ENCODE measurements at regions not wholly inside any gene's neighbourhood (a gene's known extent, or its start where the extent isn't known, plus 50 kb on each side); places are given as distances from the start of the nearest gene placed in this dataset.
"Not testable (repeated sequence)": the region's sequence is repeated elsewhere in the genome, so short reads cannot be mapped to it uniquely, and the experiment has no call there.

GRCh38 chr1:149321732-149322016, 153.2 kb upstream of the NBPF19 start:
- H3K4me3 Mint-ChIP-seq; H3K36me3 Mint-ChIP-seq; H3K4me1 Mint-ChIP-seq; H3K27ac Mint-ChIP-seq; H3K27me3 Mint-ChIP-seq; POLR2A ChIA-PET; H3K9me3 Mint-ChIP-seq; DNase-seq; ATAC-seq (ENCODE audit: low read depth): not testable (repeated sequence)

GRCh38 chr1:149330081-149330335, 144.8 kb upstream of the NBPF19 start:
- H3K4me3 Mint-ChIP-seq; H3K36me3 Mint-ChIP-seq; DNase-seq; H3K27me3 Mint-ChIP-seq; ATAC-seq (ENCODE audit: low read depth); POLR2A ChIA-PET; H3K9me3 Mint-ChIP-seq; H3K4me1 Mint-ChIP-seq; H3K27ac Mint-ChIP-seq: not testable (repeated sequence)

GRCh38 chr1:149336082-149336481, 138.8 kb upstream of the NBPF19 start:
- H3K27me3 Mint-ChIP-seq; POLR2A ChIA-PET; H3K4me1 Mint-ChIP-seq; H3K36me3 Mint-ChIP-seq; ATAC-seq (ENCODE audit: low read depth); H3K27ac Mint-ChIP-seq; H3K4me3 Mint-ChIP-seq; H3K9me3 Mint-ChIP-seq; DNase-seq: not testable (repeated sequence)

- not testable (repeated sequence) for H3K4me1 Mint-ChIP-seq; H3K4me3 Mint-ChIP-seq; ATAC-seq (ENCODE audit: low read depth)
Measured at GRCh38 chr1:149338221-149338691, 136.6 kb upstream of the NBPF19 start.

DNA sequence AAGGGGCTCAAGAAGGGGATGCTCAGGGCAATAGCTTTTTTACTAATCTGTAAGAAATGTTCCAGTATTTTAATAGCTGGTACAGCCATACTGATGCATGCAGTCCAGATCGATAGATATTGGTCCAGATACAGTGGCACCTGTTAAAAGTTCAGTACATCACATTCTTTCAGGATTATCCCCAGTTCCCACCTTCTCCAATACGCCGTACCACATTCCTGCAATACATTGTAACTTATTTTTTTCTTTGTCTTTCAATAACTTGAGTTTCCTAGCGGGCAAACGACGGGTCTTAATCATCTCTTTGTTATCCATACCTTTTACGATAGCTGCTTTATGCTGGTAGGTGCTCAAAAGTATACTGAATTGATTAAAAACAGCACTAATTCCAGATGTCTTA, 136.1 kb upstream of the NBPF19 start:
- DNase-seq; H3K4me3 Mint-ChIP-seq; POLR2A ChIA-PET; H3K9me3 Mint-ChIP-seq; ATAC-seq (ENCODE audit: low read depth); H3K36me3 Mint-ChIP-seq; H3K4me1 Mint-ChIP-seq; H3K27ac Mint-ChIP-seq; H3K27me3 Mint-ChIP-seq: not testable (repeated sequence)

More at GRCh38 chr1:149338221-149338691, 136.6 kb upstream of the NBPF19 start:
- H3K27ac Mint-ChIP-seq, H3K27me3 Mint-ChIP-seq, POLR2A ChIA-PET, H3K9me3 Mint-ChIP-seq, DNase-seq, H3K36me3 Mint-ChIP-seq: not testable (repeated sequence)

DNA sequence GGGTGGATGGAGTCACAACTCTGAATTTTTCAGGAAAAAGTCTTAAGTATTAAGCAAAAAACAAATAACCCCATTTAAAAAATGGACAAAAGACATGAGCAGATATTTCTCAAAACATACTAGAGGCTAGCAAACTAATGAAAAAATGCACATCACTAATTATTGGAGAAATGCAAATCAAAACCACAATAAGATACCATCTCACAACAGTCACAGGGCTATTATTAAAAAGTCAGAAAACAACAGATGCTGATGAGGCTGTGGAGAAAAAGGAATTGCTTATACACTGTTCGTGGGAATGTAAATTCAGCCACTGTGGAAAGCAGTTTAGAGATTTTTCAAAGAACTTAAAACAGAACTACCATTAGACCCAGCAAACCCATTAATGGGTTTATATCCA, 125.4 kb upstream of the NBPF19 start:
- H3K27me3 Mint-ChIP-seq; POLR2A ChIA-PET; ATAC-seq (ENCODE audit: low read depth); H3K4me1 Mint-ChIP-seq; DNase-seq; H3K4me3 Mint-ChIP-seq; H3K27ac Mint-ChIP-seq; H3K36me3 Mint-ChIP-seq; H3K9me3 Mint-ChIP-seq: not testable (repeated sequence)

DNA sequence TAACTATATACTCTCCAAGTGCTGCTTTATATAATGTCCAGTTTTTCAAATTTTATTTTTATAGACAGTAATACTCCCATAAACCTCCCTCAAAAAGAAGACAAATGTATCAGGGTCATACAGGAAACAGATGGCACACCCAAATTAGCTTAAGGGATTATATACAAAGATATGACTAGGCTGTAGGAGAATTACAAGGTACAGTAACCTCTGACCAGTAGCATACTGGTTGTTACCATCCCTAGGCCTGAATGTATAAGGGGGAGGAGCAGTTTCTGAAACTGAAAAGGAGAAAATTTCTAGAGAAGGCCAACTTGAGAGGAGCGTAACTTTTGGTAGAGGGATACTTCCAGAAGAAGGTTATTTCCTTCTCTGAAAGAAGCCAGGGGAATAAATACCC, 122.6 kb upstream of the NBPF19 start:
- DNase-seq; H3K27ac Mint-ChIP-seq; H3K36me3 Mint-ChIP-seq; ATAC-seq (ENCODE audit: low read depth); H3K4me3 Mint-ChIP-seq; H3K27me3 Mint-ChIP-seq; H3K9me3 Mint-ChIP-seq; H3K4me1 Mint-ChIP-seq; POLR2A ChIA-PET: not testable (repeated sequence)

DNA sequence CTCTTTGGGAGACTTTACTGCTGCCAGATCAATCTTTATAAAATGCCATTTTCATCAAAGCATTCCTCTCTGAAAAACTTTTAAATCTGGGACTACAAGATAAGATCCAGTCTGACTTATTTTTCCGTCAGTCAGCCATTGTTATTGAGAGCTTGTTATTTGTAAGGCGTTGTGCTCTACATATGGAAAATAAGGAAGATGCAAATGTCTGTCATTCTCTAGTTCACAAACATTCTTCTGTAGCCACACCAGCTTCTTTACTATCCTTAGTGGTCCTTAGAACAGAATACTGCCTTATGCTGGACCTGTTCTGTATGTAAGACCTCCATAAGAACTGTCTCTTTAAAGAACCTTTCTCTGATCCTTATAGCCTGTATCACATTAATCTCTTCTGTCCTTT, 120.3 kb upstream of the NBPF19 start:
- H3K27ac Mint-ChIP-seq; POLR2A ChIA-PET; H3K36me3 Mint-ChIP-seq; ATAC-seq (ENCODE audit: low read depth); H3K27me3 Mint-ChIP-seq; H3K4me1 Mint-ChIP-seq; DNase-seq; H3K4me3 Mint-ChIP-seq; H3K9me3 Mint-ChIP-seq: not testable (repeated sequence)

DNA sequence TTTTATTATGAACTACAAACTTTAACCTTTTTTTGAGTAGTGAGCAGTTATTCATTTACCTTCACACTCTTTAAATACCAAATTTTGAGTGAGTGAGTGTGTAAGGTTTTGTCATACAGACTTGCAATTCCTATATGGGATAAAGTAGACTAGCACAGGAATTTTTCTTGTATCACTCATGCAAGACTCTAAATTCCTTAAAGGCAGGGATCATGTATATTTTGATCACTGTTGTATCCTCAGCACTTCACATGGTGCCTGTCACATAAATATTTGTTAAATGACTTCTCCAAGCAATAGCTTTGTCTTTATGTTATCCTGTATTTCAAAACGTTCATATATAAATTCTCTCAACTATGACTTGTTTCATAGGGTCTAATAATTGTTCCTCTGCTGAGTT, 119.1 kb upstream of the NBPF19 start:
- ATAC-seq (ENCODE audit: low read depth); DNase-seq; H3K27ac Mint-ChIP-seq; H3K27me3 Mint-ChIP-seq; H3K9me3 Mint-ChIP-seq; H3K4me1 Mint-ChIP-seq; H3K4me3 Mint-ChIP-seq; H3K36me3 Mint-ChIP-seq; POLR2A ChIA-PET: not testable (repeated sequence)

DNA sequence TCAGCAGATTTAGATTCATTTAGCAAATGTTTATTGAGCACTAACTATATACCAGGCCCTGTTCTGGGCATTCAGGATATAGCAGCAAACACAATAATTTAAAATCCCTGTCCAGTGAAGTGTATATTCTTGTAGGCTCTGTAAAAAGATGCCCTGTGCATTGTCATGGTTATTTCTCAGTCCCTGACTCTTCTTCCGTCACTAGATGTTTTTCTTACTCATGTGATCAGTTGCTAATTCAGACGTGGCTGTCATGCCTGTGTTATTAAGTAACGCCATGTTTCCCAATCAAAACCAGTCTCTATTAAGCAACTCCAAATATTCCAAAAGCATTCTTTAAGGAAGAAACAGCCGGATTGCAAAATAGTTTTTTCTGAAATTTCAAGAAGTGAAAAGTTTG, 118.7 kb upstream of the NBPF19 start:
- ATAC-seq (ENCODE audit: low read depth); H3K9me3 Mint-ChIP-seq; H3K4me3 Mint-ChIP-seq; DNase-seq; POLR2A ChIA-PET; H3K27me3 Mint-ChIP-seq; H3K36me3 Mint-ChIP-seq; H3K27ac Mint-ChIP-seq; H3K4me1 Mint-ChIP-seq: not testable (repeated sequence)

DNA sequence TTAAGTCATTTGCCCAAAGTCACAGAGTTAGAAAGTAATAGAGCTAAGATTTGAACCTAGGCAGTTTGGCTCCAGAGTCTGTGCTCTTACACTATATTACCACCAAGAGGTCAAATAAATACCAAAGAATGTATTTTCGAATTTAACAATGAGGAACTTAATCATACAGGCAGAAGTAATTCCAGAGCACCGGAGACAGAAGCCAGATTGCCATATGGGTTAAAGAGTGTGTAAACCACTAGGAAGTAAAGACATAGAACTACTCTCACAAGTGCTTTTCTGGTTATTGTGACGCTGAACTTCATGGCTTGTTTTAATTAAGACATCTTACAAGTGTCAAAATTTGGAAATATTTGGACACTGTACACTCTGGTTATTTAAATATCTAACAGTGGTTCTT, 114.5 kb upstream of the NBPF19 start:
- POLR2A ChIA-PET; H3K27ac Mint-ChIP-seq; H3K9me3 Mint-ChIP-seq; DNase-seq; H3K27me3 Mint-ChIP-seq; H3K4me1 Mint-ChIP-seq; H3K4me3 Mint-ChIP-seq; H3K36me3 Mint-ChIP-seq; ATAC-seq (ENCODE audit: low read depth): not testable (repeated sequence)

GRCh38 chr1:149361310-149361709, 113.5 kb upstream of the NBPF19 start:
- H3K27ac Mint-ChIP-seq; H3K27me3 Mint-ChIP-seq; H3K4me1 Mint-ChIP-seq; POLR2A ChIA-PET; DNase-seq; ATAC-seq (ENCODE audit: low read depth); H3K9me3 Mint-ChIP-seq; H3K4me3 Mint-ChIP-seq; H3K36me3 Mint-ChIP-seq: not testable (repeated sequence)

GRCh38 chr1:149364188-149364981, 110.5 kb upstream of the NBPF19 start:
- H3K36me3 Mint-ChIP-seq = not testable (repeated sequence)

DNA sequence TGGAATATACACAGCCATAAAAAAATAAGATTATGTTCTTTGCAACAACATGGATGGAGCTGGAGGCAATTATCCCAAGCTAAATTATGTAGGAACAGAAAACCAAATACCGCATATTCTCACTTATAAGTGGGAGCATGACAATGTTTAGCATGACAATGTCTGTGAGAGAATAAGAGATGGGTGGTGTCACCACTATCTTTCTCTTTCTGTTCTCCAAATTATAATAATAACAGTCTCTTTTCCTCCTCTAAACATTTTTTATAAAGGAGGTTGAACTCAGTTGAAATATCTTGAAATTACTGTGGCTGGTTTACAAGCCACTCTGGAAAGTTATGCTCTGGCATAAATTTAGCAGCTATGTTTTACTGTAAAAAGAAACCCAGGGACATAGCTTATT, 108.4 kb upstream of the NBPF19 start:
- ATAC-seq (ENCODE audit: low read depth); H3K36me3 Mint-ChIP-seq; DNase-seq; H3K4me3 Mint-ChIP-seq; H3K9me3 Mint-ChIP-seq; H3K4me1 Mint-ChIP-seq; POLR2A ChIA-PET; H3K27me3 Mint-ChIP-seq; H3K27ac Mint-ChIP-seq: not testable (repeated sequence)

More at GRCh38 chr1:149364188-149364981, 110.5 kb upstream of the NBPF19 start:
- H3K27me3 Mint-ChIP-seq; H3K27ac Mint-ChIP-seq; H3K9me3 Mint-ChIP-seq; DNase-seq; H3K4me3 Mint-ChIP-seq; POLR2A ChIA-PET; ATAC-seq (ENCODE audit: low read depth); H3K4me1 Mint-ChIP-seq: not testable (repeated sequence)

DNA sequence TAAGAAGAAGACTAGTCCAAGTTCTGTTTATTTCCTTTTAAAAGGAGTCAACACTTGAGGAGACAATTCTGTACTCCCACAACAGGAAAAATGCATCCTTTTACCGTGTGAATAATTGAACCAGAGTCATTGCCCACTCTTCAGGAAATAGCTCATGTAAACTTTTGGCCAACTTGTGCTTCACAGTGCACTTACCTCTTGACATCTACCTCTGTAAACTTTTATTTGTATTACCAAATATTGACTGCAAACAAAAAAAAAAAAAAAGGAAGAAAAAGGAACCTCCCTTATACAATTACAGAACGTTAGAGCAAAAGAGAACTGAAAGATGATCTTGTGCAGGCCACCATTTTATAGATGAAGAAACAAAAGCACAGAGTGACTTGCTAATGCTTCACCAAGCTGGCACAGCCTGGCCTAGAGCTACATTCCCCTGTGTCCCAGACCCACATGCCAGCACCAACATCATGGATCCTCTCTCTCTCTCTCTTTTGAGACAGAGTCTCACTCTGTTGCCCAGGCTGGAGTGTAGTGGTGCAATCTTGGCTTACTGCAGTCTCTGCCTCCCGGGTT, 107.3 kb upstream of the NBPF19 start:
- ATAC-seq (ENCODE audit: low read depth); H3K27me3 Mint-ChIP-seq; POLR2A ChIA-PET: not testable (repeated sequence)

More for the DNA sequence above, 107.3 kb upstream of the NBPF19 start:
- not testable (repeated sequence) for H3K27ac Mint-ChIP-seq, H3K4me3 Mint-ChIP-seq, H3K4me1 Mint-ChIP-seq, H3K36me3 Mint-ChIP-seq, DNase-seq, H3K9me3 Mint-ChIP-seq
